T-cell (primary cell): ENCODE measurements at regions not wholly inside any gene's neighbourhood (a gene's known extent, or its start where the extent isn't known, plus 50 kb on each side); places are given as distances from the start of the nearest gene placed in this dataset.

ENCODE experiments used
- ATAC-seq, 4 experiments: fragments of 200-7000 bp in 3 of 4; fragments of 150-1000 bp in 1 of 4; cut with Tn5 transposase; replicated peaks in 1 of 4; 1 replicate in 3 of 4; 2 replicates in 1 of 4; pipeline ENCODE4 v1.10.0; 2021; ENCODE audit warnings: moderate library complexity in 3 of 4, mild to moderate bottlenecking in 2 of 4, moderate number of reproducible peaks in 1 of 4
- CTCF ChIA-PET, 2 donors: fragments of 300-600 bp; sonication (Branson Sonifier 250); formaldehyde crosslinking; loops; one replicate each; lab custom pipeline; 2022; ENCODE audit warnings: antibody characterized with exemption in 2 of 2; lab: Charles Lee
- POLR2A ChIA-PET, 2 donors: fragments of 300-600 bp; sonication (Branson Sonifier 250); formaldehyde crosslinking; loops; one replicate each; lab custom pipeline; 2022; ENCODE audit warnings: antibody characterized with exemption in 2 of 2; lab: Charles Lee
- DNase-seq, 35 experiments: peaks; one replicate each; pipeline versions ENCODE4 v3.0.0 to v3.0.0-alpha.2; 2013 to 2023
- H3K27ac ChIP-seq: one replicate; pipeline ENCODE4 v1.5.1; 2013; ENCODE audit warnings: low read length
- H3K27me3 ChIP-seq, 2 experiments: replicated peaks in 1 of 2; 1 replicate in 1 of 2; 2 replicates in 1 of 2; pipeline versions ENCODE4 v1.6.1 to v1.7.0; 2013; ENCODE audit warnings: low read length in 1 of 2, mixed read lengths in 1 of 2; ENCODE audit not compliant: control insufficient read depth in 2 of 2, insufficient read depth in 2 of 2; ENCODE audit errors: extremely low read depth in 1 of 2
- H3K36me3 ChIP-seq, 2 donors: 1 replicate in 1 of 2; 2 replicates in 1 of 2; pipeline versions ENCODE4 v1.6.1 to v1.7.0; 2013; ENCODE audit warnings: low read length in 1 of 2; ENCODE audit not compliant: control insufficient read depth in 2 of 2, insufficient read depth in 1 of 2; ENCODE audit errors: extremely low read depth in 1 of 2
- H3K4me1 ChIP-seq, 2 experiments: 1 replicate in 1 of 2; 2 replicates in 1 of 2; pipeline versions ENCODE4 v1.6.1 to v1.7.0; 2013; ENCODE audit warnings: low read length in 2 of 2, mixed read lengths in 1 of 2; ENCODE audit not compliant: insufficient read depth in 2 of 2, control insufficient read depth in 1 of 2; ENCODE audit errors: extremely low read depth in 1 of 2
- H3K4me3 ChIP-seq, 2 donors: 1 replicate in 1 of 2; 2 replicates in 1 of 2; pipeline versions ENCODE4 v1.5.1 to v1.7.0; 2013; ENCODE audit warnings: mild to moderate bottlenecking in 2 of 2, low read length in 1 of 2, moderate library complexity in 1 of 2; ENCODE audit not compliant: control insufficient read depth in 1 of 2; ENCODE audit errors: extremely low read depth in 1 of 2
- H3K9me3 ChIP-seq: 2 replicates; pipeline ENCODE4 v1.7.0; 2013
- H3K27ac Mint-ChIP-seq, 2 donors: one replicate each; pipeline ENCODE4 v1.8.0; 2020 to 2021; ENCODE audit warnings: mild to moderate bottlenecking in 2 of 2, mixed read lengths in 2 of 2
- H3K27me3 Mint-ChIP-seq, 2 donors: one replicate each; pipeline ENCODE4 v1.8.0; 2021 to 2022; ENCODE audit warnings: mixed read lengths in 2 of 2
- H3K36me3 Mint-ChIP-seq: one replicate; pipeline ENCODE4 v1.8.0; 2021; ENCODE audit warnings: mixed read lengths
- H3K4me1 Mint-ChIP-seq, 3 donors: one replicate each; pipeline ENCODE4 v1.8.0; 2020 to 2022; ENCODE audit warnings: mixed read lengths in 3 of 3, mild to moderate bottlenecking in 1 of 3
- H3K4me3 Mint-ChIP-seq, 3 donors: one replicate each; pipeline ENCODE4 v1.8.0; 2020 to 2022; ENCODE audit warnings: mild to moderate bottlenecking in 3 of 3, mixed read lengths in 3 of 3, moderate library complexity in 3 of 3
- H3K9me3 Mint-ChIP-seq, 3 donors: one replicate each; pipeline ENCODE4 v1.8.0; 2020 to 2022; ENCODE audit warnings: mixed read lengths in 3 of 3
- WGBS: methylation state at CpG from one replicate; pipeline ENCODE4 v1.1.5; 2013; ENCODE audit warnings: missing lambda C conversion rate; ENCODE audit not compliant: insufficient coverage; 5-methylcytosine and 5-hydroxymethylcytosine counted together

DNA sequence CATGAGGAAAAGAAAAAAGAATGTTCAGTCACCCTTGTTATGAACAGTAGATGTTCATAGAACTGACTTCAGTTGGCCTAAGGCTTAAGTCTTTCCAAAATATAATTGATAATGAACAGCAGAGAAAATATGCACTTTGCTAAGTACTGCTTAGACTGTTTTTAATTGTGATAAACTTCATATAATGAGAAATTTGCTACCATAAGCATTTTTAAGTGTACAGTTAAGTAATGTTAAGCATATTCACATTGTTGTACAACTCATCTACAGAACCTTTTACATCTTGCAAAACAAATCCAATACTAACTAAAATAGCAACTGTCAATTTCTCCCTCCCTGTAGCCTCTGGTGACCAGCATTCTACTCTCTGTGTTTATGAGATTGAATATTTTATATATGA lies 792.2 kb upstream of the LCORL start:
- no peak overlapping the region for H3K4me3 Mint-ChIP-seq
- DNase-seq (no peak), ATAC-seq (no peak)
- ChIA-PET POLR2A (no interaction called here), CTCF (no interaction called here)
- Histone ChIP-seq H3K4me3 (no peak overlapping the region), H3K27me3 (no peaks in the 10 kb centered on the region), H3K4me1 (no peaks in the 10 kb centered on the region), H3K9me3 (no peaks in the 10 kb centered on the region), H3K27ac (no peak overlapping the region), H3K36me3 (no peaks in the 10 kb centered on the region)
- no peak overlapping the region for H3K27ac Mint-ChIP-seq
- H3K27me3 Mint-ChIP-seq: no peaks in the 10 kb centered on the region
- H3K4me1 Mint-ChIP-seq: no peaks in the 10 kb centered on the region
- no peaks in the 10 kb centered on the region for H3K36me3 Mint-ChIP-seq
- peaks cover 5 to 14% (median 10%) of the 10 kb centered on the region in 3 donors for H3K9me3 Mint-ChIP-seq

DNA sequence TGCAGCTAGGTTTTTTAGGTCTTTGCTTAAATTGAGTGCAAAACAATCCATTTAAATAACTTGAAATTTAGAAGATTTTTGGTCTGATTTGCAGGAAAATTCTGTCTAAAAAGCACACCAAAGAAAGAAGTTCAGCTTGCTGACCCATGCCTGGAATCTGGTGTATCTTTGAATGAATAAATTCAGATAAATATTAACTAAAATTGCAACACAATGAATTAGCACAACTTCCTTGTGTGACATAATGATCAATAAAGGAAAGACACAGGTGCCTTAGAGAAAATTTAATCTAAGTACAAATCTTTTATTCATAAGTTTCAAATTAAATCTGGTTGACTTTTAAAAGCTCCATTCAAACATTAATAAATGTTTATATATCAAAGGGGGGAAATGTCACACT lies 791.5 kb upstream of the LCORL start:
- H3K36me3 ChIP-seq: no peaks in the 10 kb centered on the region
- ATAC-seq: no peak

DNA sequence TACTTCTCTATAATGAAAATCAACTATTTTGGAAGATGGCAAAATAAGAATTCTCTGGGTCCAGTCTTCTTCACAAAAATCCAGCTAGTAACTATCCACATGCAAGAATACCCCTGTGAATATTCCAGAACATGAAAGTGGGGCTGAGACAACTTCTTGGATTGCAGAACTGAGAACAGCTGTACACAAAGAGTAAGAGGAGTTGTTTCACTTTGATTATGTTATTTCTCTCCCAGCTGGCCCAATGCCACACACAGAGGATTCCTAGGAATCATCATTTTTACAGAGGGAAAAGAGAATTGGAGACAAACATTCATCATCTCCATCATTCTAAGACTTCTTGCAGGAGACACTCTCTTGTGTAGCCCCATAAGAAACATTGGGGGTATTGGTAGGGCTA lies 782.2 kb upstream of the LCORL start:
- ATAC-seq (no peak), DNase-seq (no peak)
- Histone ChIP-seq H3K36me3 (no peaks in the 10 kb centered on the region), H3K4me3 (no peak overlapping the region), H3K4me1 (no peaks in the 10 kb centered on the region), H3K27ac (no peak overlapping the region), H3K27me3 (no peaks in the 10 kb centered on the region), H3K9me3 (no peaks in the 10 kb centered on the region)
- ChIA-PET POLR2A (no interaction called here), CTCF (no interaction called here)
- H3K27ac Mint-ChIP-seq: no peak overlapping the region
- H3K27me3 Mint-ChIP-seq: no peaks in the 10 kb centered on the region
- H3K4me3 Mint-ChIP-seq: no peak overlapping the region
- peaks cover 10 to 12% (median 12%) of the 10 kb centered on the region in 3 donors for H3K9me3 Mint-ChIP-seq
- H3K4me1 Mint-ChIP-seq: no peaks in the 10 kb centered on the region
- H3K36me3 Mint-ChIP-seq: no peaks in the 10 kb centered on the region

More for the DNA sequence above, 791.5 kb upstream of the LCORL start:
- POLR2A ChIA-PET: no interaction called here
- no peak overlapping the region for H3K27ac Mint-ChIP-seq
- peaks cover 9 to 14% (median 12%) of the 10 kb centered on the region in 3 donors for H3K9me3 Mint-ChIP-seq
- Histone ChIP-seq H3K9me3 (no peaks in the 10 kb centered on the region), H3K27ac (no peak overlapping the region), H3K4me3 (no peak overlapping the region), H3K27me3 (no peaks in the 10 kb centered on the region), H3K4me1 (no peaks in the 10 kb centered on the region)
- H3K4me1 Mint-ChIP-seq: no peaks in the 10 kb centered on the region
- no peak for DNase-seq
- no peaks in the 10 kb centered on the region for H3K36me3 Mint-ChIP-seq
- CTCF ChIA-PET: no interaction called here
- H3K4me3 Mint-ChIP-seq: no peak overlapping the region
- H3K27me3 Mint-ChIP-seq: no peaks in the 10 kb centered on the region

DNA sequence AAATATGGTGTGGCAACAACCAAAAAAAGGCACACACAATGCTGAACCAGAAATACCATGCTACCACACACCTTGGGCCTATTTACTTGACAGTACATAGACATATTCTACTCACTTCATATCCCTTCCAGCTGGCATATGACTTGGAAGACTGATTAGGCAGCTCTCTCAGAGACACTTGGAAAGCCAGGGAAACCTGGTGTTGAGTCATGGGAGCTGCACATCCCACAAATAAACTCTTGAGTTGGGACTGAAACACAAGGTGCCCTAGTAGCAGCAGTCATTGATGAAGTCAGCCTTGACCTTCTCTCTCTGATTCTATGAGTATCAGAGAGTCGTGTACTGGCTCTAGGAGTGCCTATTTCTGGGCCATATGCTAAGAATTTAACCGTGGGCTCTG lies 776.6 kb upstream of the LCORL start:
- ATAC-seq: no peak
- ChIA-PET POLR2A (no interaction called here), CTCF (no interaction called here)
- no peaks in the 10 kb centered on the region for H3K4me1 Mint-ChIP-seq
- no peak for DNase-seq
- H3K4me3 ChIP-seq: no peak overlapping the region
- no peak overlapping the region for H3K27ac Mint-ChIP-seq
- H3K27me3 Mint-ChIP-seq: no peaks in the 10 kb centered on the region
- no peaks in the 10 kb centered on the region for H3K9me3 ChIP-seq
- WGBS: 20% methylated on average over 1 of the region's 2 CpGs
- H3K9me3 Mint-ChIP-seq: peaks cover 0 to 8% (median 2%) of the 10 kb centered on the region in 3 donors
- H3K27me3 ChIP-seq: no peaks in the 10 kb centered on the region
- no peaks in the 10 kb centered on the region for H3K36me3 ChIP-seq
- no peak overlapping the region for H3K27ac ChIP-seq
- H3K36me3 Mint-ChIP-seq: no peaks in the 10 kb centered on the region
- H3K4me1 ChIP-seq: no peaks in the 10 kb centered on the region
- no peak overlapping the region for H3K4me3 Mint-ChIP-seq

DNA sequence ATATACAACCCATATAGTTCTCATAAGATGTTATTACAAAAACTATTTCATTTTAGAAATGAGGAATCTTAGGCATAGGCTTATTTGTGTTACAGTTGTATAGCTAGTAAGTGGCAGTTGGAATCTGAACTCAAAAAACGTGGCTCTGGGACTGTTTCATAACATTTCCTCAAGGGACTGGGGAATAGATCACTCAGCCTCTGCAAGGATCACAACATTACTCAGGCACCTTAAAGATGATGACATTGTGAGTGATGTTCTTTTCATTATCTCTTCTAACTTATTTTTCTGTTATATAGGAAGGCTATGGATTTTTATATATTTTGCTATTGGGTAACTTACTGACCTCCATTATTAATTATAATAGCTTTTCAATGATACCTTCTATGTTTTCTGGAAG lies 774.2 kb upstream of the LCORL start:
- Histone ChIP-seq H3K27me3 (no peaks in the 10 kb centered on the region), H3K4me1 (no peaks in the 10 kb centered on the region), H3K9me3 (no peaks in the 10 kb centered on the region), H3K36me3 (no peaks in the 10 kb centered on the region), H3K27ac (no peak overlapping the region), H3K4me3 (no peak overlapping the region)
- DNase-seq: no peak
- no CpG with 5 or more reads among the region's 1 CpG for WGBS
- Mint-ChIP-seq H3K27me3 (no peaks in the 10 kb centered on the region), H3K4me3 (no peak overlapping the region), H3K4me1 (no peaks in the 10 kb centered on the region), H3K27ac (no peak overlapping the region), H3K9me3 (peaks cover 0 to 7% (median 2%) of the 10 kb centered on the region in 3 donors), H3K36me3 (no peaks in the 10 kb centered on the region)
- ChIA-PET POLR2A (interaction anchor here in 1 of 2 donors (0.6 kb wide), 1 partner anchor 31 kb away, joined by 4 read pairs; no protein-coding TSS in a partner anchor), CTCF (no interaction called here)
- ATAC-seq: no peak

DNA sequence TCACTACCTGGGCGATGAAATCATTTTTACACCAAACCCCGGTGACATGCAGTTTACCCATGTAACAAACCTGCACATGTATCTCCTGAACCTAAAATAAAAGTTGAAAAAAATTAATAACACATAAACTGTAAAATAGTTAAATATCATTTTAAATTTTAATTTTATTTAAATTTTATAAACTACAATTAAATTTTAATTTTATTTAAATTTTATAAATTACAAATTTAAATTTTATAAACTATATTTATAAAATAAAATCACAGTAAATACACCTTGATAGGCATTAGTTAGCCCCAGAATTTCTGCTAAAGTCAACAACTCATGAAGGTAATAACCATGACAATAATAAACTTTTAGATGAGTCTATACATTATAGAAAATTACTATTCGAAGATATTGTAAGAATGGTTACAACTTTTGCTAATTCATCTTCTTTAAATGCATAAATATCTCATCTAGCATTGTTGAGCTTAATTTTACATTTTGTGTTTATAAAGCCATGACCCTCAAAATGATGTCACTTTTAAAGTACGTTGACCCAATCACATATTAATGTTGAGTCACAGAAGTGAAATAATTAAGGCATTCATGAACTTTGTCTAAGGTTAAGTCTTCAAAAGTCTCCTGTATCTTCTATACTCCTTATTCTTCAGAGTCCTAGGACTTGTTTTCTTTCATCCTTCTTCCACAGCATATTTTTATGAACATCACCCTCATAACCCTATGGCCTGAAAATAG lies 755.8 kb upstream of the LCORL start:
- Histone ChIP-seq H3K36me3 (no peaks in the 10 kb centered on the region), H3K9me3 (no peaks in the 10 kb centered on the region), H3K27me3 (no peaks in the 10 kb centered on the region), H3K27ac (no peak overlapping the region), H3K4me1 (no peaks in the 10 kb centered on the region), H3K4me3 (no peak overlapping the region)
- no peaks in the 10 kb centered on the region for H3K36me3 Mint-ChIP-seq
- POLR2A ChIA-PET: no interaction called here
- CTCF ChIA-PET: no interaction called here
- no peaks in the 10 kb centered on the region for H3K27me3 Mint-ChIP-seq
- no peak overlapping the region for H3K4me3 Mint-ChIP-seq
- H3K4me1 Mint-ChIP-seq: no peaks in the 10 kb centered on the region
- ATAC-seq (no peak), DNase-seq (no peak)
- H3K27ac Mint-ChIP-seq: no peak overlapping the region
- no CpG with 5 or more reads among the region's 4 CpGs for WGBS
- peaks cover 0 to 8% (median 0%) of the 10 kb centered on the region in 3 donors for H3K9me3 Mint-ChIP-seq

DNA sequence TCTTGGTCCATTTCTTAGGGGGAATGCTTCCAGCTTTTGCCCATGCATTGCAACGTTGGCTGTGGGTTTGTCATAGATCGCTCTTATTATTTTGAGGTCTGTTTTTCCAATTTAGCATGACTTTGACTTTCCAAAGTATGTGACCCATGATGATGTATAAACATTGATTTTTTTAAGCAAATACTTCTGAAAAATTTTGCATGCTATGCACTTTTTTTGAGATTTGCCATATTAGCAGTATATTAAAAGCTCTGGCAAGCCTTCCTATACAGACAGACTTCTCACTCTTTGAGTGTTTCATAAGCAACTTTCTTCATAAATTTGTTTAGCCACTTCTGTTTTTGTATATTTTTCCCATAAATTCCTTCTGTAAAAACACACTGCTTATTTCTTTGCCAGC lies 746.4 kb upstream of the LCORL start:
- no peaks in the 10 kb centered on the region for H3K27me3 Mint-ChIP-seq

More for the DNA sequence above, 746.4 kb upstream of the LCORL start:
- ChIA-PET CTCF (no interaction called here), POLR2A (no interaction called here)
- H3K4me3 Mint-ChIP-seq: no peak overlapping the region
- no peak overlapping the region for H3K27ac Mint-ChIP-seq
- H3K4me1 ChIP-seq: no peaks in the 10 kb centered on the region
- no peak overlapping the region for H3K27ac ChIP-seq
- no peaks in the 10 kb centered on the region for H3K36me3 Mint-ChIP-seq
- DNase-seq (no peak), ATAC-seq (no peak)
- H3K27me3 ChIP-seq: no peaks in the 10 kb centered on the region
- no CpG with 5 or more reads among the region's 2 CpGs for WGBS
- H3K4me1 Mint-ChIP-seq: no peaks in the 10 kb centered on the region
- no peak overlapping the region for H3K4me3 ChIP-seq
- peaks cover 18 to 27% (median 26%) of the 10 kb centered on the region in 3 donors for H3K9me3 Mint-ChIP-seq
- H3K36me3 ChIP-seq: no peaks in the 10 kb centered on the region
- no peaks in the 10 kb centered on the region for H3K9me3 ChIP-seq
